ENCODE measurements at regions not wholly inside any gene's neighbourhood (a gene's known extent, or its start where the extent isn't known, plus 50 kb on each side); places are given as distances from the start of the nearest gene placed in this dataset.

DNA sequence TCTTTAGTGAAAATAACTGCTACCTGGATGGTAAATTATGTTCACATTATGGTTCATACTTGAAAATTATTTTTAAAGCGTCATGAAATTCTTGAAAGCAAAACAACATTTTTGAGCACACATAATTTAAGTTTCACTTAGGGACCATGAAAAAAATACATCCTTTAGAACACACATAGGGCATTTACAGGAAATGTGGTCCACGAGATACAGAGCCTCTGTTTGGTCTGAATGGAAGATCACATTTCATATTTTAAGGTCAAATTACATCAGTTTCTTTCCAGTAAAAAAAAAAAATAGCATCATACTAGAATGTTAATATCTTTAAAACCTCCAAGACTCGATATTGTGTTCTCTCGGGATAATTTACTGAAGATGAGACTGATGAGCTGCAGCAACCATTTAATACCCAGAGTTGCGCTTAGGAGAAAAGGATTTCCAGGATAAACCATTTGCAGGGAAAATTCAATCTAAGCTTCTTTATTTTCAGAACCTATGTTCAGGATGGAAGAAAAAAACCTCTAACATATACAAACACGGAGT lies 720.7 kb downstream of the DIAPH3 start:
- no peak for TF ChIP-seq GATA2 (IDR thresholded peaks at IDR 0.05; ENCODE audit: low read depth, low read length)
- TF ChIP-seq GATA3 (IDR thresholded peaks at IDR 0.05; ENCODE audit: low read depth, low read length) = no peak

Data from SH-SY5Y (cell line).